Ascending aorta (tissue), 2 donors: ENCODE measurements at regions not wholly inside any gene's neighbourhood (a gene's known extent, or its start where the extent isn't known, plus 50 kb on each side); places are given as distances from the start of the nearest gene placed in this dataset.

Experiments
- DNase-seq, 2 donors: peaks; one replicate each; pipeline ENCODE4 v3.0.0-alpha.2; 2019; ENCODE audit warnings: low spot score in 2 of 2
- H3K27ac ChIP-seq, 2 donors: fragments of 200-600 bp; sonication (generic); one replicate each; pipeline ENCODE4 v1.5.1; 2016 to 2017; ENCODE audit warnings: mild to moderate bottlenecking in 1 of 2
- H3K27me3 ChIP-seq: fragments of 200-600 bp; sonication (generic); one replicate; pipeline ENCODE4 v1.5.1; 2017
- H3K36me3 ChIP-seq, 2 donors: fragments of 200-600 bp; sonication (generic); one replicate each; pipeline ENCODE4 v1.5.1; 2016
- H3K4me1 ChIP-seq, 2 donors: fragments of 200-600 bp; sonication (generic); one replicate each; pipeline ENCODE4 v1.5.1; 2016 to 2017; ENCODE audit warnings: mild to moderate bottlenecking in 1 of 2
- H3K4me3 ChIP-seq, 2 donors: fragments of 200-600 bp; sonication (generic); one replicate each; pipeline ENCODE4 v1.5.1; 2016 to 2017; ENCODE audit warnings: mild to moderate bottlenecking in 1 of 2
- H3K9me3 ChIP-seq, 2 donors: fragments of 200-600 bp; sonication (generic); one replicate each; pipeline ENCODE4 v1.5.1; 2016
- intact Hi-C: fragments of 100-400 bp; cut with DNase I; formaldehyde crosslinking; loops from one replicate; pipeline ENCODE4 v1.15.1; 2023
- TF ChIP-seq, protein P1 (sequence below), 3 experiments: fragments of 200-600 bp in 2 of 3; fragments of 450-650 bp in 1 of 3; sonication (generic) in 2 of 3; IDR thresholded peaks; one replicate each; pipeline ENCODE4 v1.5.1; 2016 to 2019; ENCODE audit warnings: antibody characterized with exemption in 3 of 3, mild to moderate bottlenecking in 1 of 3, moderate library complexity in 1 of 3

DNA sequence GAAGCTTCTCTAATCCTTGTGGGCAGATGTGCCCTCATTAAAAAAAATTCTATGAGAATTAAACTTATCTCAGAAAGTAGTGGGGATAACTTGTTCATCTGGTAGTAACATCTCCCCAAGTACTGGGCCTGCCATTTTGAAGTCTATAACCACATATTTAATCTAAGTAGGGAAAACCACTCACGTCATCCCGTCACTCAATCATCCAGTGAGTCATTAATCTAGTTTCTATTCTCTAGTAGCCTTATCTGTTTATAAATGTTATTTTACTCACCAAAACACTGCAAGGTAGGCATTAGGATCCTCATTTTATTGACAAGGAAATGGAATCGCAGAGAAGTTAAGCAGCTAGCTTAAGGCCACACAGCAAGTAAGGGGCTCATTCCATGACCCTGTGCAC, 221.9 kb downstream of the ATG4C start:
- no peaks in the 10 kb centered on the region for H3K36me3 ChIP-seq
- no peak overlapping the region for H3K27ac ChIP-seq
- no peak overlapping the region for H3K4me3 ChIP-seq
- H3K4me1 ChIP-seq = no peaks in the 10 kb centered on the region
- intact Hi-C loops = no loop called here
- TF ChIP-seq, protein P1, sequence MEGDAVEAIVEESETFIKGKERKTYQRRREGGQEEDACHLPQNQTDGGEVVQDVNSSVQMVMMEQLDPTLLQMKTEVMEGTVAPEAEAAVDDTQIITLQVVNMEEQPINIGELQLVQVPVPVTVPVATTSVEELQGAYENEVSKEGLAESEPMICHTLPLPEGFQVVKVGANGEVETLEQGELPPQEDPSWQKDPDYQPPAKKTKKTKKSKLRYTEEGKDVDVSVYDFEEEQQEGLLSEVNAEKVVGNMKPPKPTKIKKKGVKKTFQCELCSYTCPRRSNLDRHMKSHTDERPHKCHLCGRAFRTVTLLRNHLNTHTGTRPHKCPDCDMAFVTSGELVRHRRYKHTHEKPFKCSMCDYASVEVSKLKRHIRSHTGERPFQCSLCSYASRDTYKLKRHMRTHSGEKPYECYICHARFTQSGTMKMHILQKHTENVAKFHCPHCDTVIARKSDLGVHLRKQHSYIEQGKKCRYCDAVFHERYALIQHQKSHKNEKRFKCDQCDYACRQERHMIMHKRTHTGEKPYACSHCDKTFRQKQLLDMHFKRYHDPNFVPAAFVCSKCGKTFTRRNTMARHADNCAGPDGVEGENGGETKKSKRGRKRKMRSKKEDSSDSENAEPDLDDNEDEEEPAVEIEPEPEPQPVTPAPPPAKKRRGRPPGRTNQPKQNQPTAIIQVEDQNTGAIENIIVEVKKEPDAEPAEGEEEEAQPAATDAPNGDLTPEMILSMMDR (IDR thresholded peaks at IDR 0.05) = no peak
- no peaks in the 10 kb centered on the region for H3K27me3 ChIP-seq
- H3K9me3 ChIP-seq = no peaks in the 10 kb centered on the region
- DNase-seq = no peak

DNA sequence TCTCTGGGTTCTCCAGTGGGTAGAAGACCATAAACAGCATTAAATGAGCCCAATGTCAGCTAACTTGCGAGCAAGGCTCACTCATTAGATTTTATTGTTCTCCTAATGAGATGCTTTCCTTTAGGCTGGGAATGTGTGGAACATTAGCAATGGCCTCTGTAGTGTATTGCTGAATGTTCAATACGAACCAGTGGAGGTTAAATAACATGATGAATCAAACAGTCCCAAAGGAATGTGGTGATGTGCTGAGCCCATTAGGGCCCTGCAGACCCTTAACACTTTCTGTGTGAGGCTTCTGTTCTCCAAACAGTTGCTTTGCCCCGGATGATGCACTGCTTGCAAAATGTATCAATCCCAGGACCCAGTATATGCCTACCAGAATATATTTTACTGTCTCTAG, 225.5 kb downstream of the ATG4C start:
- Histone ChIP-seq H3K9me3 (no peaks in the 10 kb centered on the region), H3K4me3 (no peak overlapping the region), H3K27me3 (no peaks in the 10 kb centered on the region), H3K27ac (no peak overlapping the region), H3K4me1 (no peaks in the 10 kb centered on the region), H3K36me3 (no peaks in the 10 kb centered on the region)
- TF ChIP-seq, protein P1 (IDR thresholded peaks at IDR 0.05) = no peak
- no peak for DNase-seq
- intact Hi-C loops = no loop called here

DNA sequence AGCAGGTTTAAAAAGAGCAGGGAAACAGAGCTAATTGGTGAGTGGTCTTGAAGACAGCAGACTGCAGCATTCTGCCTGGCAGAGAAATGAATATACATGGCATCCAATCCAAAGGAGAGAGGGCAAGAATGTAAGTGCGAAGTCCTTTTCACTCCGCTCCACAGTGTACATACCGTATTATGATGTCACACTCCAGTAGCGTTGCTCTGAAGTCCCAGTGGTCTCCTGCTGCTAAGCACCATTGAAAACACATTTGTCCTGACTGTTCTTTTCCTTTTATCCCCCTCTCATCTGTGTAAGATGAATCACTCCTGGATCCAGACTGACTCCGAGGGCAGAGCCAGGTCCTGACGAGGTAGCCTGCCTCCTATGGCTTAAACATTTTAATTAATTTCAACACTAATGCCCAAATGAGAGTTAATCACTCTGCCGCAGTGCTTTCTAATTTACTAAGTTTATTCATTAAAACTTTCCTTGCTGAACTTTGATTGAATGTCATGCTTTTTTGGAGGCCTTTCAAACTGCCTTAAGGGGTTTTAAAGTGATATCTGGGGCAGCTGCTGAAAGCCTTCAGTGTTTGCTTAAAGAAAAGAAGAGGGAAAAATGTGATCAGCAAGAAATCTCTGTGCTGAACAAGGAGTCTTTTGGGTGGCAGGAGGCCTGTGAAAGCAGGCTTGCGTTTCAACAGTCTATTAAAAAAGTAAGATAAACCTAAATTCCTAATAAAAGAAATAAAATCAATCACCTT, 227.2 kb downstream of the ATG4C start:
- no peak overlapping the region for H3K4me3 ChIP-seq
- no peaks in the 10 kb centered on the region for H3K27me3 ChIP-seq
- DNase-seq = no peak
- no peak overlapping the region for H3K27ac ChIP-seq
- H3K36me3 ChIP-seq = no peaks in the 10 kb centered on the region
- intact Hi-C loops = no loop called here
- TF ChIP-seq, protein P1 (IDR thresholded peaks at IDR 0.05) = no peak
- H3K4me1 ChIP-seq = no peaks in the 10 kb centered on the region
- no peaks in the 10 kb centered on the region for H3K9me3 ChIP-seq

DNA sequence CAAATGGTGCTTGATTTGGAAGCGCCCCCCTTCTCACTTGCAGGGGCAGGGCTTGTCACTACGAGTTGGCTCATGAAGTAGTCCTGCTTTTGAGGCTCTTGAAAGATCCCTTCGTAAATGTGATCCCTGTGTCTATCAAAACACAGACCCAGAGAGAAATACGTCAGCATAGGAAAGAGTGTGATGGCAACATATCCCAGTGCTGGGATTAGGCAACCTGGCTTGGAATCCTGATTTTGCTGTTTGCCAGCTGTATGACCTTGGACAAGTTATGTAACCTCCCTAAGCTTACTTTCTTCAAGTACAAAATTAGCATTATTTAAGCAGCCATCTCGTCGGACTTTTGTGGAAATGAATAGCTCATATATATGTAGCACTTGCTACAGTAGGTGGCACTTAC, 228.4 kb downstream of the ATG4C start:
- no peak overlapping the region for H3K27ac ChIP-seq
- intact Hi-C loops = no loop called here
- DNase-seq = no peak

DNA sequence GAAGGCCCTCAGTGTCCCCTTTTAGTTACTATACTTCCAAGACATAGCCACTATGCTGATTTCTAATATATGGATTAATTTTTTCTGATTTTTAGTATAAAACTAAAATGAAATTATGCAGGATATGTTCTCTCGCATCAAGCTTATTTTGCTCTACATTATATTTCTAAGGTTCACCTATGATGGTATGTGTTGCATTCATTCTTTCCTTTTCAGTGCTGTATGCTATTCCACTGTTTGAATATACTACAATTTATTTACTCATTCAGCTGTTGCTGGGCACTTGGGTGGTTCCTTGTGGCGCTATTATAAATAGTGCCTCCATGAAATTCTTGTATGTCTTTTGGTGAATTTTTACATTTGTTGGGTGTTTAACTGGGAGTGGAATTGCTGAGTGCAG, 230.3 kb downstream of the ATG4C start:
- no peak for DNase-seq
- TF ChIP-seq, protein P1 (IDR thresholded peaks at IDR 0.05) = no peak
- Histone ChIP-seq H3K36me3 (no peaks in the 10 kb centered on the region), H3K4me3 (no peak overlapping the region), H3K27ac (no peak overlapping the region), H3K27me3 (no peaks in the 10 kb centered on the region), H3K9me3 (no peaks in the 10 kb centered on the region), H3K4me1 (no peaks in the 10 kb centered on the region)
- intact Hi-C loops = no loop called here

More for the DNA sequence above, 228.4 kb downstream of the ATG4C start:
- Histone ChIP-seq H3K27me3 (no peaks in the 10 kb centered on the region), H3K4me3 (no peak overlapping the region), H3K4me1 (no peaks in the 10 kb centered on the region), H3K36me3 (no peaks in the 10 kb centered on the region), H3K9me3 (no peaks in the 10 kb centered on the region)
- TF ChIP-seq, protein P1 (IDR thresholded peaks at IDR 0.05) = no peak

DNA sequence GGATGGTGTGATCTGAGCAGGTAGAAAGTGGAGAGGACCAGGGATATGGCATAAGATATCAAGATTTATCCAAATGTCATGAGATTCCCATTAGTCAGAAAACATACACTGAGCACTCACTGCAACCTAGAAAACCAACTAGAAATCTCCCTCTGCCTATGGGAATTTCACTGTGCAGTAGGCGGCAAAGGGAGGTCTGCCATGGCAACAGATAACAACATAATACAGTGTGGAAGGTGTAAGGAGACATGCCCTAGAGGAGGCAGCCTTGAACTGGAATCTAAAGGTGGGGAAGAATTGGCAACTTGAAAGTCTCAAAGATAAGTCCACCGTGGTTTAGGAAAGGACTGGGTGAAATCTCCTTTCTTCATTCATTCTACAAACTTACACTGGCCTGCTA, 238.4 kb downstream of the ATG4C start:
- no peak overlapping the region for H3K27ac ChIP-seq
- intact Hi-C loops = no loop called here

More for the DNA sequence above, 238.4 kb downstream of the ATG4C start:
- TF ChIP-seq, protein P1 (IDR thresholded peaks at IDR 0.05) = no peak
- Histone ChIP-seq H3K27me3 (no peaks in the 10 kb centered on the region), H3K36me3 (no peaks in the 10 kb centered on the region), H3K4me3 (no peak overlapping the region), H3K9me3 (no peaks in the 10 kb centered on the region), H3K4me1 (no peaks in the 10 kb centered on the region)
- DNase-seq = no peak
